GM12878 (cell line): ENCODE measurements at regions not wholly inside any gene's neighbourhood (a gene's known extent, or its start where the extent isn't known, plus 50 kb on each side); places are given as distances from the start of the nearest gene placed in this dataset.
A peak's percentile ranks its signal among the peaks of the same experiment; 100 is the strongest.

Source experiments
- ATAC-seq: fragments of 200-7000 bp; cut with Tn5 transposase; 3 replicates; pipeline ENCODE4 v1.9.1; 2020; ENCODE audit warnings: mild to moderate bottlenecking, moderate library complexity
- BruUV-seq: library from RNA; stranded (reverse); fragments of 400-500 nt; replicated peaks from 2 replicates; lab custom pipeline; 2021; lab: Mats Ljungman, UMichigan
- CTCF ChIA-PET: fragments of 300-600 bp; sonication (Branson Sonifier 250); formaldehyde crosslinking; extraction: SDS; loops from one replicate; lab custom pipeline; 2021; ENCODE audit warnings: inconsistent platforms; lab: Yijun Ruan, JAX
- POLR2A ChIA-PET: fragments of 350-600 bp; formaldehyde crosslinking; extraction: SDS; loops from one replicate; lab custom pipeline; 2021; ENCODE audit warnings: inconsistent platforms; lab: Charles Lee
- RAD21 ChIA-PET: fragments of 300-600 bp; sonication (Branson Sonifier 250); formaldehyde crosslinking; loops from one replicate; lab custom pipeline; 2023; ENCODE audit warnings: antibody characterized with exemption; ENCODE audit not compliant: unreplicated experiment; lab: Charles Lee
- SMC1A ChIA-PET: fragments of 300-600 bp; sonication (Branson Sonifier 250); formaldehyde crosslinking; loops from one replicate; lab custom pipeline; 2023; ENCODE audit not compliant: unreplicated experiment, uncharacterized antibody; lab: Charles Lee
- DNase-seq: peaks from one replicate; pipeline ENCODE4 v3.0.0-alpha.2; 2011; ENCODE audit warnings: low read depth, low spot score
- FAIRE-seq: peaks from 3 replicates; lab custom pipeline; 2011; peaks lifted over from hg19 to GRCh38; lab: Jason Lieb, UNC
- H2AFZ ChIP-seq: 2 replicates; pipeline ENCODE4 v1.6.0; 2011; ENCODE audit warnings: low read depth, low read length, control low read depth; ENCODE audit not compliant: control insufficient read depth
- H3K27ac ChIP-seq: 2 replicates; pipeline ENCODE4 v1.5.1; 2011; ENCODE audit warnings: control low read depth; ENCODE audit not compliant: control insufficient read depth, insufficient read depth
- H3K27me3 ChIP-seq, 2 experiments: replicated peaks in 1 of 2; 2 replicates each; pipeline versions ENCODE4 v1.6.0 to v1.6.1; 2011; ENCODE audit warnings: low read length in 1 of 2; ENCODE audit not compliant: control insufficient read depth in 2 of 2, insufficient read depth in 2 of 2
- H3K36me3 ChIP-seq, 2 experiments: 2 replicates each; pipeline ENCODE4 v1.5.1; 2011; ENCODE audit warnings: low read length in 1 of 2; ENCODE audit not compliant: control insufficient read depth in 2 of 2, insufficient read depth in 2 of 2
- H3K4me1 ChIP-seq: 2 replicates; pipeline ENCODE4 v1.6.1; 2011; ENCODE audit warnings: mild to moderate bottlenecking, low read length, moderate library complexity, mixed read lengths; ENCODE audit not compliant: control insufficient read depth, insufficient read depth
- H3K4me2 ChIP-seq: 2 replicates; pipeline ENCODE4 v1.6.0; 2011; ENCODE audit warnings: control low read depth; ENCODE audit not compliant: control insufficient read depth, insufficient read depth
- H3K4me3 ChIP-seq: fragments of 200-600 bp; sonication (generic); 2 replicates; pipeline ENCODE4 v1.5.1; 2016
- H3K79me2 ChIP-seq: 2 replicates; pipeline ENCODE4 v1.6.0; 2011; ENCODE audit warnings: low read length; ENCODE audit not compliant: control insufficient read depth, insufficient read depth
- H3K9ac ChIP-seq: 2 replicates; pipeline ENCODE4 v1.8.0; 2011; ENCODE audit warnings: low read length, control low read depth, mixed read lengths; ENCODE audit not compliant: control insufficient read depth, insufficient read depth
- H3K9me3 ChIP-seq: replicated peaks from 3 replicates; pipeline ENCODE4 v1.5.1; 2011; ENCODE audit warnings: mild to moderate bottlenecking, low read length; ENCODE audit not compliant: control insufficient read depth, insufficient read depth
- H4K20me1 ChIP-seq: 2 replicates; pipeline ENCODE4 v1.6.0; 2011; ENCODE audit not compliant: control insufficient read depth, insufficient read depth
- DPF2 ChIP-seq: fragments of 450-650 bp; IDR thresholded peaks from 2 replicates; pipeline ENCODE4 v1.6.1; 2017; ENCODE audit warnings: mild to moderate bottlenecking
- E2F4 ChIP-seq: IDR thresholded peaks from 2 replicates; pipeline ENCODE4 v1.6.1; 2012; ENCODE audit warnings: low read depth, low read length, improper control_type of control experiment
- GABPA ChIP-seq: IDR thresholded peaks from 2 replicates; pipeline ENCODE4 v1.6.1; 2014; ENCODE audit warnings: antibody characterized with exemption, low read depth, mild to moderate bottlenecking, inconsistent platforms
- KAT2A ChIP-seq: conservative IDR thresholded peaks from 2 replicates; pipeline ENCODE4 v1.6.1; 2011; ENCODE audit warnings: low read depth, low read length; ENCODE audit not compliant: control insufficient read depth
- NFXL1 ChIP-seq: fragments of 450-650 bp; IDR thresholded peaks from 2 replicates; pipeline ENCODE4 v1.6.1; 2017; ENCODE audit warnings: antibody characterized with exemption, mild to moderate bottlenecking, borderline replicate concordance
- NR2C2 ChIP-seq: IDR thresholded peaks from 2 replicates; pipeline ENCODE4 v1.6.1; 2011; ENCODE audit warnings: borderline replicate concordance, low read depth; ENCODE audit not compliant: control insufficient read depth, insufficient read length
- PAX8 ChIP-seq: fragments of 450-650 bp; IDR thresholded peaks from 2 replicates; pipeline ENCODE4 v1.6.1; 2017; ENCODE audit warnings: mild to moderate bottlenecking, moderate library complexity
- POLR2A ChIP-seq: IDR thresholded peaks from 2 replicates; pipeline ENCODE4 v1.6.1; 2011; ENCODE audit warnings: low read depth, mild to moderate bottlenecking, low read length
- RCOR1 ChIP-seq: conservative IDR thresholded peaks from 2 replicates; pipeline ENCODE4 v1.6.1; 2012; ENCODE audit warnings: low read depth, low read length, improper control_type of control experiment
- SMAD5 ChIP-seq: IDR thresholded peaks from 2 replicates; pipeline ENCODE4 v1.6.1; 2016; ENCODE audit warnings: antibody characterized with exemption, low read depth
- SUZ12 ChIP-seq: fragments of 200-600 bp; sonication (generic); IDR thresholded peaks from one replicate; pipeline ENCODE4 v1.6.1; 2018; ENCODE audit warnings: antibody characterized with exemption, mild to moderate bottlenecking; ENCODE audit not compliant: unreplicated experiment
- YY1 ChIP-seq: IDR thresholded peaks from 2 replicates; pipeline ENCODE4 v1.6.1; 2011; ENCODE audit warnings: low read depth, mild to moderate bottlenecking, low read length
- ZBTB4 ChIP-seq: fragments of 450-650 bp; formaldehyde crosslinking; IDR thresholded peaks from 2 replicates; pipeline ENCODE4 v1.4.0; 2022; ENCODE audit warnings: mild to moderate bottlenecking, moderate library complexity
- ZNF384 ChIP-seq: IDR thresholded peaks from 2 replicates; pipeline ENCODE4 v1.6.1; 2012; ENCODE audit warnings: low read depth, mild to moderate bottlenecking, low read length, improper control_type of control experiment, borderline replicate concordance
- WGBS: methylation state at CpG from one replicate; pipeline ENCODE4 v1.1.6; 2016; ENCODE audit warnings: low lambda C conversion rate; ENCODE audit not compliant: insufficient replicate concordance, insufficient coverage; ENCODE audit errors: missing lambda C conversion rate; 5-methylcytosine and 5-hydroxymethylcytosine counted together
- in situ Hi-C: fragments of 300-500 bp; cut with MboI; formaldehyde crosslinking; loops from 9 replicates; pipeline ENCODE4 v1.14.3; 2018; ENCODE audit warnings: mixed read lengths
- intact Hi-C: fragments of 100-400 bp; cut with micrococcal nuclease; formaldehyde crosslinking; loops from one replicate; pipeline ENCODE4 v1.14.2; 2022; ENCODE audit not compliant: unreplicated experiment

- no peaks in the 10 kb centered on the region for H3K4me1 ChIP-seq
- no peak for ATAC-seq
- H2AFZ ChIP-seq: no peak overlapping the region
- H3K27me3 ChIP-seq: no peaks in the 10 kb centered on the region
- intact Hi-C loops (no loop called here), in situ Hi-C loops (no loop called here)
- no peak for DNase-seq
- 2% methylated on average over 3 of the region's 3 CpGs for WGBS
- H3K27ac ChIP-seq: no peak overlapping the region
- H3K9me3 ChIP-seq: no peaks in the 10 kb centered on the region
- SMC1A ChIA-PET: no interaction called here
- H3K4me2 ChIP-seq: no peak overlapping the region
- TF ChIP-seq KAT2A: no peak
- no peak for TF ChIP-seq SMAD5
- BruUV-seq: no TSS peak
- CTCF ChIA-PET: interaction anchor here (0.7 kb wide), 1 partner anchor 767 kb away, joined by 3 read pairs; no protein-coding TSS in a partner anchor
- no peaks in the 10 kb centered on the region for H4K20me1 ChIP-seq
- no peak overlapping the region for H3K9ac ChIP-seq
- H3K79me2 ChIP-seq: no peaks in the 10 kb centered on the region
- H3K4me3 ChIP-seq: no peak overlapping the region
- H3K36me3 ChIP-seq: no peaks in the 10 kb centered on the region
- POLR2A ChIA-PET: no interaction called here
- RAD21 ChIA-PET: no interaction called here
- peak; percentile 13 for FAIRE-seq
Observed at GRCh38 chr13:106112191-106112590, 423.3 kb downstream of the EFNB2 start.

GRCh38 chr13:106110241-106110855 lies 425.1 kb downstream of the EFNB2 start:
- DNase-seq (no peak), ATAC-seq (no peak), FAIRE-seq (no peak)
- 41% methylated on average over 7 of the region's 8 CpGs for WGBS
- Histone ChIP-seq H4K20me1 (no peaks in the 10 kb centered on the region), H3K9ac (no peak overlapping the region), H3K4me3 (no peak overlapping the region), H3K79me2 (no peaks in the 10 kb centered on the region), H3K4me1 (no peaks in the 10 kb centered on the region), H3K4me2 (no peak overlapping the region), H3K27me3 (no peaks in the 10 kb centered on the region), H3K9me3 (no peaks in the 10 kb centered on the region), H3K27ac (no peak overlapping the region), H2AFZ (no peak overlapping the region), H3K36me3 (no peaks in the 10 kb centered on the region)
- POLR2A ChIA-PET: no interaction called here
- CTCF ChIA-PET: no interaction called here
- in situ Hi-C loops: no loop called here
- TF ChIP-seq YY1 (no peak), NR2C2 (no peak), E2F4 (no peak), NFXL1 (no peak), RCOR1 (no peak), GABPA (no peak), ZNF384 (no peak), SUZ12 (no peak), DPF2 (no peak), POLR2A (no peak), ZBTB4 (CRISPR knock-in tag) (no peak), PAX8 (no peak)
- RAD21 ChIA-PET: no interaction called here
- intact Hi-C loops: no loop called here
- no TSS peak for BruUV-seq
- SMC1A ChIA-PET: no interaction called here
